Adrenal gland (tissue), 5 donors: ENCODE measurements at regions not wholly inside any gene's neighbourhood (a gene's known extent, or its start where the extent isn't known, plus 50 kb on each side); places are given as distances from the start of the nearest gene placed in this dataset.
"Not testable (repeated sequence)": the region's sequence is repeated elsewhere in the genome, so short reads cannot be mapped to it uniquely, and the experiment has no call there.

Experiments
- CTCF ChIP-seq, 6 experiments: fragments of 450-650 bp in 4 of 6; fragments of 200-600 bp in 2 of 6; sonication (generic) in 1 of 6; IDR thresholded peaks; 1 replicate in 5 of 6; 2 replicates in 1 of 6; pipeline versions ENCODE4 v1.5.1 to v1.8.0; 2016 to 2021; ENCODE audit warnings: antibody characterized with exemption in 6 of 6, mild to moderate bottlenecking in 2 of 6, moderate library complexity in 1 of 6
- POLR2A ChIP-seq, 2 donors: fragments of 450-650 bp; IDR thresholded peaks; one replicate each; pipeline ENCODE4 v1.6.1; 2017; ENCODE audit warnings: antibody characterized with exemption in 2 of 2, mild to moderate bottlenecking in 2 of 2, moderate library complexity in 1 of 2
- donor health status: DM: no; HTN: no; CAD: no.

GRCh38 chr15:77914531-77914930 lies 163.0 kb downstream of the TBC1D2B start:
- not testable (repeated sequence) for TF ChIP-seq POLR2A, CTCF (IDR thresholded peaks at IDR 0.05)
